ENCODE measurements at regions not wholly inside any gene's neighbourhood (a gene's known extent, or its start where the extent isn't known, plus 50 kb on each side); places are given as distances from the start of the nearest gene placed in this dataset.
"Not testable (repeated sequence)": the region's sequence is repeated elsewhere in the genome, so short reads cannot be mapped to it uniquely, and the experiment has no call there.

- peak in 1 of 2 experiments; percentile 12 for DNase-seq
These were observed 91.1 kb upstream of the TBCA start for GRCh38 chr5:77867194-77867691.

GRCh38 chr5:77866198-77866597 is 90.1 kb upstream of the TBCA start:
- DNase-seq, result no peak

GRCh38 chr5:77864997-77865396 is 88.9 kb upstream of the TBCA start:
- DNase-seq, result no peak

DNA sequence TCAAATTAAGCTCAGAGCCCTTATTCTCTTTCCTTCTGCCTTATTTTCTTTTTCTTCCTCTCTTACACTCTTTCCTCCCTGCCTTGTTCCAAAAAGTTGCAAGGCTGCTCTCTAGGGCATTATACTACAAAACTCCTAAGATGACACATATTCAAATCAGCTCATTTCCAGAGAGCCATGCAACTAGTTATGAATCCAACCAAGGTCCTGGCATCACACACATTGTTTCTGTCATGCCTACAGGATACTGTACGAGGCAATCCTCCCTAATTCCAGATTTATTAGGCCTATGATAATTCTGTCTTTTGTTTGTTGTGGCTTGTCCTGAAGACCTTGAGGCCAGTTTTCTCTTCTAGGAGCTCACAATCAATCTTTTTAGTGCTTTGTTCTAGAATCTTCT is 87.0 kb upstream of the TBCA start:
- DNase-seq, result no peak

- DNase-seq, result no peak
These were observed 85.4 kb upstream of the TBCA start for GRCh38 chr5:77861576-77861975.

DNA sequence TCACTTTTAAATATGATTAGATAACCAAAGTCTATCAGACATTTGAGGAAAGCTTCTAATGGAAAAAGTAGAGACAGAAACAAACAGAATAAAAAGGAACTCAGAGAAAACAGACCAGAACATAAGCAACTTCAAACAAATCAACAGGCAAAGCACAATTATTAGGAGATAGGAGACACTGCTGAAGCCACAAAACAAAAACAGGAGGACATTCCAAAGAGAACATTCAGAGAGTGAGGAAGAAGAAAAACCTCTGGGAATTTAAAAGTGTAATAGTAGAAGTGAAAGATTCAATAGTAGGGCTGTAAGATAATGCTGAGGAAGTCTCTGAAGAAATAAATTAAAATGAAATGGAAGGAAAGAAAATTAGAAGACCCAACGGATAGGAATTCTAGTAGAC is 83.2 kb upstream of the TBCA start:
- no peak for DNase-seq

GRCh38 chr5:77858678-77859077 is 82.5 kb upstream of the TBCA start:
- not testable (repeated sequence) for DNase-seq

GRCh38 chr5:77855369-77855768 is 79.2 kb upstream of the TBCA start:
- DNase-seq, result no peak

GRCh38 chr5:77853353-77853907 is 77.3 kb upstream of the TBCA start:
- no peak for DNase-seq

- no peak for DNase-seq
These were observed 76.6 kb upstream of the TBCA start for GRCh38 chr5:77852514-77853352.

DNA sequence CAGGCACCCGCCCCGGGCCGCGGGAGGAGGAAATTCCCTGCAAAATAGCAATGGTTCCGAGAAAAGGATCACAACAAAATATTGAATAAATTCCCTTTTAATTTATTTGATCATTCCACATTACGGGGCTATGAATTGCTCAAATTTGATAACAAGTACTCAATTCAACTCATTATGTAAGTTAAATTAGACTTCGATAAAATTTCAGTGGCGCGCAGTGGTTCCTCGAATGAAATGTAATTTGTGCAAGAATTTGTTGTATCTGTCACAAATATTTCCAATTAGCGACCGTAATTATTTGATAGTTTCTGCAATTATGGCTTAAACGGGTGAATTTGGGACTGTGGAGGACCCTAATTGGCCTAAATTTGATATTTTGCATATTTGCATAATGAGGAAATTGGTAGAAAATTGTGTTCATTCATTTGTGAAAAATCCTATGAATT is 76.0 kb upstream of the TBCA start:
- no peak for DNase-seq

DNA sequence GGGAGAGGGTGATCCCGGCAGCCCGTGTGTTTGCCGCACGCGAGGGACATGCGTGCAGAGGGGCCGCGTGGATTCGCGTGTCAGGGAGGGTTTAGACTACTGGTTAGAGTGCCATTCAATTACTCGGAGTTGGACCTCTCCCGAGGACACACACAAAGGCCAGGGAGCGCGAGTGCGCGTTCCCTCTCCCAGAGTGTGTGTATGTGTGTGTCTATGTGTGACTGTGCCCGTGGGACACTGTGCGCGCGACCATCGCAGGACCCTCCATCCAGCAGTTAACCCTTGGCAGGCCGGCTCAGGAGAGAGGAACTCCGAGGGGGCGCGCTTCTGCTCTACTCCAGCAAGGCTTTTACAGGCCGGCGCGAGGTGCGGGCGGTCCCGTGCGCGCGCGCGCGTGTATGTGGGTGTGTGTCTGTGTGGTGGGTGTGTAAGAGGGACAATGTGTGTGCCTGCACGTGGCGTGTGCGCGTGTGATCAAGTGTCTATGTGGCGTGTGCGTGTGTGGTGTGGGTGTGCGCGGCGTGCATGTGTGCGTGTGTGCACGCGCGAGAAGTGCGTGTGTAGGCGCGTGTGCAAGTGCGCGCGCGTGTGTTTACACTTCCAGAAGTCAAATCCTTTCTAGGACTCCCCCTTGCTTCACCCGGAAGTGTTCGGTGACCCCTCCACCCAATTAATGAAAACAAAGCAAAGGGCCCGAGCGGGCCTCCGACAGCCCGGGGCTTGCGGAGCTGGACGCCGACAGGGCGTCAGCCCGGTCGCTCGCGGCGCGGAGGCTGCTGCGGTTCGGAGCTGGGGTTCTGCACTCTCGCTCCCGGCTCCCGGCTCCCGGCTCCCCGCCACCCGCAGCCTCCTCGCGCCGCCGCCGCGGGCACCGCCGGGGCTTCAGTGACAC is 75.3 kb upstream of the TBCA start:
- DNase-seq, result no peak

DNA sequence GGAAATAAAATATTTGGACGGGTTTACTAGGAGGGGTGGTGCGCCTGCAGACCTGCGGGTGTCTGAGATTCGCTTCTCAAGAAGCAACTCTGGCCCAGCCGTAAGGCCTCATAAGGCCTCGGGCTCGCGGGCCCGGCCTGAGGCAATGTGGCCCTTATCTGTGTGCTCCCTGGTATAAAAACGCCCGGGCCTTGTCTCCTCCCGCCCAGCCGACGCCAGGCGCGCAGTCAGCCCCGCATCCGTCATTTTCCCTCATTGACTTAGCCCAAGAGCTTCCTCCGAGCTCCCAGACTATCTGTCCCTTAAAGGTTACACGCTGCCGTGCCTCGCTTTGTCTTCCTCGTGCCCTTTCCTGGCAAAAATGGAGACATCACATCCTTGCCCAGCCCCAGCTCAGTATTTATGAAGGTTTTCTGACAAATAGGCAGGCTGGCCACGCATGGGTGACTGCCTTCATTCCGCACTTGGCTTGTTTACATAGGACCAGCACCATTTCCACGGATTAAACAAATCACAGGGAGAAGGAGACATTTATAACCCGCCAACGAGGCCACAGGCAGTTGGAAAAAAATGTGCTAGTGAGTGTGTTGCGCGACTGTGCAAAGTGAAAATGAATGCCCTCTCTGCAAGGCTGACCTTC is 74.5 kb upstream of the TBCA start:
- DNase-seq, result no peak

- no peak for DNase-seq
These were observed 73.3 kb upstream of the TBCA start for GRCh38 chr5:77849308-77849900.

DNA sequence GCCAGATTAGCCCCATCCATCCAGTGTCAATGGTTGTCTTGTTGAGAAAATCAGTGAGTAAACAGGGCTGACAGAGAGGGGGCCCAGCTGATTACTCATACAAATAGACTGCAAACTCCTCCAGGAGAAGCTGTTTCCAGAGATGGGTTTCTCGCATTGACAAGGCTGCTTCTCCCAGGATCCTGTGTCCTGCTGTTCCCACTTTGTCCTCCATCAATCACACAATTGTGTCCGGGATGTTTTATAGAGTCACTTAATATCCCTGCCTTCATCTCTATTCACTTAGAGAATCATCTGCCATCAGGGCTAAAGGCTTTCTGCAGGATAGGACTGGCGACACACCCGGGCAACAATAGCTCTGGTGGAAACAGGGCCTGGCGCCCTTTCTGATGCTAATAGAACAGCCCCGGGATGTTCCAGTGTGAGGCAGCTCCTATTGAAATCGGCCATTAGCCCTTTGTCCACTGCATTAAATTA is 71.7 kb upstream of the TBCA start:
- DNase-seq, result no peak

- no peak for DNase-seq
These were observed 71.0 kb upstream of the TBCA start for GRCh38 chr5:77847129-77847460.

- no peak for DNase-seq
These were observed 70.4 kb upstream of the TBCA start for GRCh38 chr5:77846422-77847128.

DNA sequence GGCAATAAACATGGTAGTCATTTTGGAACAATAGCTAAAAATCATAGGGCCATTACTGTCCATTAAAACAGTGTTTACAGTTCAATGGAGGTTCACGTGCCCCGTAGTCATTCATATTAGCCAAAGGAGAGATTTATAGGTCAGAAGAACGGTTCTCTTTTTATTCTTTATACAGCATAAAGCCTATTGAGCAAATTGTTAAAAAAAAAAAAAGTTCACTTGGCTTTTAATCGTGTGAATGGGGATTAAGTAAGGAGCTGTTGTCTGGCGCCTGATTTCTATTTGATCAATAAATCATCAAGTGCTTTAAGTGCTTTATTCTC is 69.1 kb upstream of the TBCA start:
- DNase-seq, result no peak

DNA sequence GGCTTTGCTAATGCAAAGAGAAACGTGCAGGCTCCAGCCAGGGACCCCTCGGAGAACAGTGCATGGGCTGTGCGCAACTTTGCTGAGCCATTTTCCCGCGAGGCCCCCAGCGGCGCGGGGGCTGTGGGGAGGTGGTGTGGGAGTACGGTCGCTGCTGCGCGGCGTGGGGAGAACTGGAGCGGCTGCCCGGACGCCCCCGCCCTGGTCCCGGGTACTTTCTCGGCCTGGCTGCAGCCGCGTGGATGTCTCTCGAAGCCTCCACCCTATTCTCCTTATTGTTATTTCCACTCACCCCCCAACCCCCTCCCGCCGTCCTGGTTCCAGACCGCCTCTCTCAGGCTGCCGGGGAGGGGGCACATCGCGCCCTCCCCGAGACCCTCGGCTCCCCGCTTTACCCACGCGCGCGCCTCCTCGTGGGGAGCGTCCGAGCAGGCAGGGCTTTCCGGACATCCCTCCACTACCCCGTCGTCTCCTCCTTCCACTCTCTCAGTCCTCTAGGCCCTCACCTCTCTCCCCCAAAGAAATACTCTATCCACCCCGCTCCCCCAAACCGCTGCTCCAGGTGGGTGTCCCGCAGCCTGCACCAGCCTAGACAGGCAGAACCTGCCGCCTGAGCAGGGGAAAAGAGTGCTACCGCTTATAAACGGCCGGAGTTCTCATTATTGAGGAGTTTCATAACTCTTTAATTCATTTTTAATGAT is 68.6 kb upstream of the TBCA start:
- DNase-seq, result no peak

GRCh38 chr5:77844373-77844622 is 68.2 kb upstream of the TBCA start:
- no peak for DNase-seq

GRCh38 chr5:77843570-77844372 is 67.6 kb upstream of the TBCA start:
- DNase-seq, result no peak

Data from NCI-H446 (cell line).